Naive thymus-derived CD4-positive, alpha-beta T cell (primary cell): ENCODE measurements at regions not wholly inside any gene's neighbourhood (a gene's known extent, or its start where the extent isn't known, plus 50 kb on each side); places are given as distances from the start of the nearest gene placed in this dataset.

Experiments used
- ATAC-seq: fragments of 150-1000 bp; cut with Tn5 transposase; 2 replicates; pipeline ENCODE4 v1.10.0; 2021; ENCODE audit warnings: mild to moderate bottlenecking, moderate library complexity
- CTCF ChIA-PET: fragments of 350-600 bp; sonication (Branson Sonifier 250); formaldehyde crosslinking; loops from one replicate; lab custom pipeline; 2021; ENCODE audit warnings: antibody characterized with exemption; lab: Charles Lee
- POLR2A ChIA-PET: fragments of 350-600 bp; sonication (Branson Sonifier 250); formaldehyde crosslinking; loops from one replicate; lab custom pipeline; 2021; ENCODE audit warnings: antibody characterized with exemption, inconsistent platforms; lab: Charles Lee
- DNase-seq, 9 donors: peaks; one replicate each; pipeline versions ENCODE4 v3.0.0 to v3.0.0-alpha.2; 2020 to 2022; ENCODE audit warnings: mixed read lengths in 1 of 9
- H3K27ac ChIP-seq: one replicate; pipeline ENCODE4 v1.7.0; 2013; ENCODE audit warnings: mild to moderate bottlenecking, low read depth, low read length, moderate library complexity
- H3K27me3 ChIP-seq, 2 donors: one replicate each; pipeline ENCODE4 v1.7.0; 2013; ENCODE audit warnings: low read length in 2 of 2, mild to moderate bottlenecking in 2 of 2, moderate library complexity in 2 of 2; ENCODE audit not compliant: control insufficient read depth in 2 of 2, insufficient read depth in 2 of 2
- H3K36me3 ChIP-seq, 3 experiments: 1 replicate in 2 of 3; 2 replicates in 1 of 3; pipeline ENCODE4 v1.7.0; 2013; ENCODE audit warnings: low read length in 3 of 3, mild to moderate bottlenecking in 3 of 3, moderate library complexity in 1 of 3; ENCODE audit not compliant: insufficient read depth in 3 of 3, control insufficient read depth in 2 of 3
- H3K4me1 ChIP-seq, 2 donors: one replicate each; pipeline ENCODE4 v1.7.0; 2013; ENCODE audit warnings: low read length in 2 of 2, mild to moderate bottlenecking in 2 of 2, moderate library complexity in 1 of 2; ENCODE audit not compliant: control insufficient read depth in 2 of 2, insufficient read depth in 2 of 2
- H3K4me3 ChIP-seq: 2 replicates; pipeline ENCODE4 v1.7.0; 2013; ENCODE audit warnings: mild to moderate bottlenecking, low read length
- H3K9me3 ChIP-seq, 3 experiments: 1 replicate in 2 of 3; 2 replicates in 1 of 3; pipeline ENCODE4 v1.7.0; 2013; ENCODE audit warnings: low read length in 3 of 3; ENCODE audit not compliant: control insufficient read depth in 2 of 3
- H3K27ac Mint-ChIP-seq, 9 donors: one replicate each; pipeline ENCODE4 v1.8.0; 2020 to 2022; ENCODE audit warnings: mixed read lengths in 9 of 9, mild to moderate bottlenecking in 8 of 9, moderate library complexity in 5 of 9, inconsistent platforms in 2 of 9
- H3K27me3 Mint-ChIP-seq, 5 donors: one replicate each; pipeline ENCODE4 v1.8.0; 2021 to 2022; ENCODE audit warnings: mixed read lengths in 5 of 5, mild to moderate bottlenecking in 1 of 5
- H3K36me3 Mint-ChIP-seq, 5 donors: one replicate each; pipeline ENCODE4 v1.8.0; 2020 to 2022; ENCODE audit warnings: mixed read lengths in 5 of 5, mild to moderate bottlenecking in 3 of 5, inconsistent platforms in 1 of 5
- H3K4me1 Mint-ChIP-seq, 7 donors: one replicate each; pipeline ENCODE4 v1.8.0; 2020 to 2022; ENCODE audit warnings: mixed read lengths in 7 of 7, mild to moderate bottlenecking in 3 of 7, inconsistent platforms in 1 of 7
- H3K4me3 Mint-ChIP-seq, 10 donors: one replicate each; pipeline ENCODE4 v1.8.0; 2020 to 2022; ENCODE audit warnings: mild to moderate bottlenecking in 10 of 10, mixed read lengths in 10 of 10, moderate library complexity in 6 of 10, inconsistent platforms in 2 of 10
- H3K9me3 Mint-ChIP-seq, 11 donors: one replicate each; pipeline ENCODE4 v1.8.0; 2020 to 2022; ENCODE audit warnings: mixed read lengths in 11 of 11, mild to moderate bottlenecking in 4 of 11, inconsistent platforms in 1 of 11, moderate library complexity in 1 of 11
- intact Hi-C, 2 donors: fragments of 100-400 bp; cut with micrococcal nuclease; formaldehyde crosslinking; loops; one replicate each; pipeline ENCODE4 v1.15.1; 2023

DNA sequence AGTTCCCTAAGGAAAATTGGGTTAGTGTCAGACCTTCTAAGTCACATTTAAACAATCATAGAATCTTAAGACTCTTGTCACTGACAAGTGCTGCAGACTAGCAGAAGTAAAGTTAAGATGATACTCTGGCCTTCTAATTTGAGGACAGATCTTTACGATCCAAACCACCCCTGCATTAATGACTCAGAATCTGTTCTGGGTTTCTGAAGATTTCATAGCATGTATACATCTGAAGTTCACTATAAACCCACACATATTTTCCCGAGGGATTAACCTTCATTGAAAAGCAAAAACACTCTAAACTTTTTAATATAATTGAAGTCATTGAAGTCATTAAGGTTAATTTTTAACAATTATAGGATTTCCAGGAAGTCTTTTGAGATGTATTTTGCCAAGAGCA is 674.3 kb downstream of the IQCM start:
- peaks cover 0 to 17% (median 0%) of the 10 kb centered on the region in 11 donors for H3K9me3 Mint-ChIP-seq
- H3K4me1 ChIP-seq: no peaks in the 10 kb centered on the region
- intact Hi-C loops: no loop called here
- H3K27ac ChIP-seq: no peak overlapping the region
- no peaks in the 10 kb centered on the region for H3K27me3 ChIP-seq
- ATAC-seq: no peak
- no peaks in the 10 kb centered on the region for H3K36me3 ChIP-seq
- H3K4me3 Mint-ChIP-seq: no peak overlapping the region
- H3K27ac Mint-ChIP-seq: no peak overlapping the region
- peaks cover 0 to 28% (median 17%) of the 10 kb centered on the region in 5 donors for H3K27me3 Mint-ChIP-seq
- no peaks in the 10 kb centered on the region for H3K4me1 Mint-ChIP-seq
- H3K4me3 ChIP-seq: no peak overlapping the region
- ChIA-PET CTCF (no interaction called here), POLR2A (interaction anchor here (0.6 kb wide), 1 partner anchor 23 kb away, joined by 3 read pairs; no protein-coding TSS in a partner anchor)
- H3K36me3 Mint-ChIP-seq: no peaks in the 10 kb centered on the region
- no peaks in the 10 kb centered on the region for H3K9me3 ChIP-seq
- DNase-seq: no peak

DNA sequence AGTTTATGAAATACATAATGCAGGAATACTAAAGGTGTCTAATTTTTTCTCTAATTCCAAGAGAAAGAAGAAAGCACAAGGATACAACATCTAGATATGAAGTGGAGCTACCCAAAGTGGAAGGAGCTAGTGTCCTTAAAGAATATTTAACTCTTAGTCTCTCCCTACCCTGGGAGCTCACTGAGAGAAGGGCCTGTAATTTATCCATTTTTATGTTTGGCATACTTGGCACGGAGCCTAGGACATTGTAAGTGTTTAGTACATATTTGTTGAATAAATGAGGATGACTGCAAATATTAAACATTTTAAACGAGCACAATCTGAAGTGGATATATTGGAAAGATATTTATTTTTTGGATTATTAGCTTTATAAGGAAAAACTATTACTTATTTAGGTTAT is 674.8 kb downstream of the IQCM start:
- intact Hi-C loops: no loop called here
- no peaks in the 10 kb centered on the region for H3K36me3 Mint-ChIP-seq
- no peak overlapping the region for H3K27ac Mint-ChIP-seq
- H3K9me3 Mint-ChIP-seq: peaks cover 0 to 22% (median under 1%) of the 10 kb centered on the region in 11 donors
- H3K27me3 Mint-ChIP-seq: peaks cover 0 to 23% (median 17%) of the 10 kb centered on the region in 5 donors
- ATAC-seq (no peak), DNase-seq (no peak)
- ChIA-PET CTCF (no interaction called here), POLR2A (no interaction called here)
- no peaks in the 10 kb centered on the region for H3K9me3 ChIP-seq
- H3K4me1 Mint-ChIP-seq: no peaks in the 10 kb centered on the region
- H3K36me3 ChIP-seq: no peaks in the 10 kb centered on the region
- H3K27ac ChIP-seq: no peak overlapping the region
- no peaks in the 10 kb centered on the region for H3K27me3 ChIP-seq
- H3K4me1 ChIP-seq: no peaks in the 10 kb centered on the region
- H3K4me3 ChIP-seq: no peak overlapping the region
- H3K4me3 Mint-ChIP-seq: no peak overlapping the region

DNA sequence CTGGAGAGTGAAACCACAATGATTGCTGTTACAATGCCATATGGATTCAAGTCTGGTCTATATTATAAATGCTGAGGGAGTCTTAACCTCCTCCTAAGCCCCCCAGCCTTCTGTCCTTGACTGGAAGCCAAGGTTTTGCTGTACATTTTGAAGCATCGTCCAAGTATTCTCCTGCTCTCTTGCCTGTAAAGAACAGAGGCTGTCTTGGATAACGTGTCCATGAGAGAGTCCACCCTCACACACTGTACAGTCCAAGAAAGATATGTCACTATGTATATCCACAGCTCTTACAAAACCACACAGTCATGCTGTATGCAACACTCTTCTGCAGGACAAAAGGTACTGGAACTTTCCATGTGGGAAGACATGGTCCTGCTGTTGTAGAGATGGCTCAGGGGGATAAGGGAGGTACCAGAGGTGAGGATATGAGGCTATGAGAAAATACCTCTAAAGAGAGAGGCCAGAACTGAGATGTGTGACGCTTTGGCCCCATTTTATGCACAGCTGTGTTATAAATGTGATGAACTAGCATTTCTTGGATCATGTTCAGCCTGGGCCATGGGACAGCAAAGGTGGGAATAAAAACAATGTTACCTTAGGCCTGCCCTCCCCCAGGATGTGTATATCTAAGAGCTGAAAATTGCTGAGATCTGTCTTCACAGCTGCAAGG is 678.6 kb downstream of the IQCM start:
- H3K36me3 Mint-ChIP-seq: no peaks in the 10 kb centered on the region
- Histone ChIP-seq H3K27me3 (no peaks in the 10 kb centered on the region), H3K4me1 (no peaks in the 10 kb centered on the region), H3K4me3 (no peak overlapping the region), H3K9me3 (no peaks in the 10 kb centered on the region), H3K27ac (no peak overlapping the region), H3K36me3 (no peaks in the 10 kb centered on the region)
- no peaks in the 10 kb centered on the region for H3K4me1 Mint-ChIP-seq
- H3K27me3 Mint-ChIP-seq: peaks cover 0 to 5% (median 4%) of the 10 kb centered on the region in 5 donors
- POLR2A ChIA-PET: no interaction called here
- H3K9me3 Mint-ChIP-seq: peaks cover 0 to 24% (median 5%) of the 10 kb centered on the region in 11 donors
- no peak overlapping the region for H3K4me3 Mint-ChIP-seq
- CTCF ChIA-PET: no interaction called here
- ATAC-seq (no peak), DNase-seq (no peak)
- intact Hi-C loops: no loop called here
- no peak overlapping the region for H3K27ac Mint-ChIP-seq

DNA sequence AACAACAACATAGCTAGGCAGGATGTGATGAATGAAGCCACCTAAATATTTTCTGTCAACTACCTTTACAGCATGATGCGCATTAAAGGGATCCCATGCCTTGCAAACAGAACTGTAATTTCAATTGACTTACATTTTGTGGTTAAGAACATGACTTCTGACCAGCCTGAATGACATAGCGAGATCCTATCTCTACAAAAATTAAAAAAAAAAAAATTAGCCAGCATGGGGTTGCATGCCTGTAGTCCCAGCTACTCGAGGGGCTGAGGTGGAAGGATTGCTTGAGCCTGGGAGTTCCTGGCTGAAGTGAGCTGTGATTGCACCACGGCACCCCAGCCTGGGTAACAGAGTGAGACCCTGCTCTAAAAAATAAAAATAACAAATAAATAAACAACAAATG is 680.6 kb downstream of the IQCM start:
- no peaks in the 10 kb centered on the region for H3K27me3 ChIP-seq
- intact Hi-C loops: no loop called here
- H3K4me3 ChIP-seq: no peak overlapping the region
- ATAC-seq: no peak
- H3K9me3 ChIP-seq: no peaks in the 10 kb centered on the region
- Mint-ChIP-seq H3K9me3 (peaks cover 0 to 24% (median 5%) of the 10 kb centered on the region in 11 donors), H3K4me1 (no peaks in the 10 kb centered on the region), H3K27me3 (peaks cover 0 to 5% (median 4%) of the 10 kb centered on the region in 5 donors), H3K36me3 (no peaks in the 10 kb centered on the region), H3K27ac (no peak overlapping the region), H3K4me3 (no peak overlapping the region)
- no peaks in the 10 kb centered on the region for H3K4me1 ChIP-seq
- no peaks in the 10 kb centered on the region for H3K36me3 ChIP-seq
- no peak for DNase-seq
- ChIA-PET POLR2A (no interaction called here), CTCF (no interaction called here)
- no peak overlapping the region for H3K27ac ChIP-seq

DNA sequence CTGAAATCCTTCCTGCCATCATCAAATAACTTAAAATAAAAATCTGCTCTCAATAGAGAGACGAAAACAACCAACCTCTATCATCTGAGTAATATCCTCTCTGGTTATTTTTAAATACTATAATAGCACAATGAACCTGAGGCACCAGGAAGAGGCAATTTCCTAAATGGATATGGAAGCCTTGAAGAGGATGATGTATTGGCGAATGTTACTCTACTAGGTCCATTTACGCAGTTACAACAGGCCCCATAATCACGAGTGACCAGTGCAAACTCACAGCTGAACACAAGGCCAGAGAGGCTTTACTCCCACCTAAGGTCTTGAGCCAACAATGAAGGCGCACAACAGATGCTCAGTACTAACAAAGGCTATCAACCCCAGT is 678.8 kb upstream of the NR3C2 start:
- peaks cover 0 to 5% (median 4%) of the 10 kb centered on the region in 5 donors for H3K27me3 Mint-ChIP-seq
- no peaks in the 10 kb centered on the region for H3K4me1 Mint-ChIP-seq
- ChIA-PET POLR2A (no interaction called here), CTCF (no interaction called here)
- Histone ChIP-seq H3K36me3 (no peaks in the 10 kb centered on the region), H3K4me3 (no peak overlapping the region), H3K4me1 (no peaks in the 10 kb centered on the region), H3K27ac (no peak overlapping the region), H3K27me3 (no peaks in the 10 kb centered on the region), H3K9me3 (no peaks in the 10 kb centered on the region)
- intact Hi-C loops: no loop called here
- H3K9me3 Mint-ChIP-seq: no peaks in the 10 kb centered on the region
- H3K4me3 Mint-ChIP-seq: no peak overlapping the region
- no peak for ATAC-seq
- H3K36me3 Mint-ChIP-seq: no peaks in the 10 kb centered on the region
- H3K27ac Mint-ChIP-seq: no peak overlapping the region
- DNase-seq: no peak

DNA sequence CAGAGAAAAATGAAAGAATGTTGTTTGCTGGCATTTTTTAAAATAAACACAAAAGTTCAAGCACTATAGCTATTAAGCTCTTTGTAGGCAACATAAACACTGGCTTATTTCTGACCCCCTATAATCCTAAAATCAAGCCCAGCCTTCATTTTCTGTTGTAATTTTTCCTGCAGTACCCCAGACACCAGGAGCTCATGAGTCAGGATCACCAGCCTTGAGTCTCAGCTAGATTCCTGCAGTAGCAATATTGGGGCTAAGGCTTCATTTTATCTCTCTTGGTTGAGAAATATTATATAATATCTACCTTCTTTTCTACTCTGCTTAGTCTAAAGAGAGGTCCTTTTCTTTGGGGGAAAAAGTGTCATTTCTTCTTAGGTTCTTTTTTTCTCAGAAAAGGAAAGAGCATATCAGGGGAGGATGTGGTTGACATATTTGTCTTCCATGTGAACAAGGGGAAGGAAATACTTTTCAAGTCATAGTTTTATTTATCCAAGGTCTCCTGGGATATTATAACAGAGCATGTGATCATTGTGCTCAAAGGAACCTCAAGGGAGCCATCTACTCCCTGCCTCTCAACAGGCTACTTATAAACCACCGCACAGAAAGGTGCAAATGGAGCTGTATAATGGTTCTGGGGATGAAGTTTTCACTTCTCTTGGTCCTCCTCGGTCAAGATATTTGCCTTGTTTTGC is 678.3 kb upstream of the NR3C2 start:
- no peak for DNase-seq
- H3K9me3 ChIP-seq: no peaks in the 10 kb centered on the region
- POLR2A ChIA-PET: no interaction called here
- no peak for ATAC-seq
- Mint-ChIP-seq H3K27ac (no peak overlapping the region), H3K4me3 (no peak overlapping the region), H3K36me3 (no peaks in the 10 kb centered on the region), H3K9me3 (no peaks in the 10 kb centered on the region), H3K4me1 (no peaks in the 10 kb centered on the region), H3K27me3 (peaks cover 0 to 5% (median 4%) of the 10 kb centered on the region in 5 donors)
- CTCF ChIA-PET: no interaction called here
- intact Hi-C loops: no loop called here
- no peak overlapping the region for H3K4me3 ChIP-seq
- no peaks in the 10 kb centered on the region for H3K4me1 ChIP-seq
- no peaks in the 10 kb centered on the region for H3K36me3 ChIP-seq
- no peak overlapping the region for H3K27ac ChIP-seq
- H3K27me3 ChIP-seq: no peaks in the 10 kb centered on the region

DNA sequence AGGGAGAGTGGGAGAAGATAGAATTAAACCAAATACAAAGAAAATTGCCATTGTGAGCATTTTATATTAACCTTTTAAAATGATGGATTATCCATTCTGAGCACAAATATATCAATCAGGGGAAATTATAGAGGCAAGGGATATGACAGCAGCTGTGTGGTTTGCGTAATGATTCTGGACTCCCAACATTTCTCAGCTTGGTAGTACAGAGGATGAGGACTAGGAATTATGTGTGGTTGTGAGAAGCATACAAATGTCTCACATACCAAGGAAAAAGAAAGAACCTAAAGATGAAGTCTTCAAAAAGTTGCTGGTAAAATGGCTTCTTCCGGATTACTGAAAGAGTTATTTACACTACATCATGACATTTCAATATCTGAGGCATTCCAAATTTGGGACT is 674.6 kb upstream of the NR3C2 start:
- no peaks in the 10 kb centered on the region for H3K27me3 ChIP-seq
- intact Hi-C loops: no loop called here
- peaks cover 0 to 1% (median 0%) of the 10 kb centered on the region in 11 donors for H3K9me3 Mint-ChIP-seq
- H3K9me3 ChIP-seq: no peaks in the 10 kb centered on the region
- peaks cover 0 to 2% (median 0%) of the 10 kb centered on the region in 7 donors for H3K4me1 Mint-ChIP-seq
- ChIA-PET POLR2A (no interaction called here), CTCF (no interaction called here)
- H3K36me3 Mint-ChIP-seq: no peaks in the 10 kb centered on the region
- H3K27ac ChIP-seq: no peak overlapping the region
- H3K4me3 Mint-ChIP-seq: no peak overlapping the region
- H3K27me3 Mint-ChIP-seq: peaks cover 0 to 5% (median 0%) of the 10 kb centered on the region in 5 donors
- H3K4me3 ChIP-seq: no peak overlapping the region
- no peak for ATAC-seq
- no peaks in the 10 kb centered on the region for H3K4me1 ChIP-seq
- H3K27ac Mint-ChIP-seq: no peak overlapping the region
- no peaks in the 10 kb centered on the region for H3K36me3 ChIP-seq
- DNase-seq: no peak
